Mesenchymal stem cell (in vitro differentiated cells and primary cell): ENCODE measurements at regions not wholly inside any gene's neighbourhood (a gene's known extent, or its start where the extent isn't known, plus 50 kb on each side); places are given as distances from the start of the nearest gene placed in this dataset.

Experiments
- DNase-seq: peaks from one replicate; pipeline ENCODE4 v3.0.0-alpha.2; 2013
- H2AFZ ChIP-seq: one replicate; pipeline ENCODE4 v1.6.1; 2013; ENCODE audit warnings: low read depth, mild to moderate bottlenecking, control low read depth, inconsistent platforms, low read length, moderate library complexity
- H2AK5ac ChIP-seq: 2 replicates; pipeline ENCODE4 v1.6.1; 2013; ENCODE audit warnings: low read length, moderate library complexity, mild to moderate bottlenecking, inconsistent platforms; ENCODE audit not compliant: severe bottlenecking
- H2BK120ac ChIP-seq: one replicate; pipeline ENCODE4 v1.6.1; 2013; ENCODE audit warnings: low read depth, mild to moderate bottlenecking, inconsistent platforms, low read length, moderate library complexity
- H2BK12ac ChIP-seq, 2 experiments: one replicate each; pipeline ENCODE4 v1.6.1; 2013; ENCODE audit warnings: inconsistent platforms in 2 of 2, low read length in 2 of 2, mild to moderate bottlenecking in 2 of 2, moderate library complexity in 2 of 2, control low read depth in 1 of 2
- H2BK15ac ChIP-seq: one replicate; pipeline ENCODE4 v1.6.1; 2013; ENCODE audit warnings: mild to moderate bottlenecking, low read depth, inconsistent platforms; ENCODE audit not compliant: poor library complexity, severe bottlenecking
- H2BK5ac ChIP-seq: 2 replicates; pipeline ENCODE4 v1.6.1; 2013; ENCODE audit warnings: low read depth, mild to moderate bottlenecking, low read length, control low read depth, inconsistent platforms; ENCODE audit not compliant: poor library complexity, severe bottlenecking
- H3K14ac ChIP-seq, 2 experiments: one replicate each; pipeline ENCODE4 v1.6.1; 2013; ENCODE audit warnings: inconsistent platforms in 2 of 2, low read length in 2 of 2, control low read depth in 1 of 2, mild to moderate bottlenecking in 1 of 2, moderate library complexity in 1 of 2
- H3K18ac ChIP-seq, 2 experiments: one replicate each; pipeline ENCODE4 v1.6.1; 2013; ENCODE audit warnings: inconsistent platforms in 2 of 2, low read length in 2 of 2, control low read depth in 1 of 2, low read depth in 1 of 2, mild to moderate bottlenecking in 1 of 2
- H3K23ac ChIP-seq, 2 experiments: one replicate each; pipeline ENCODE4 v1.6.1; 2013; ENCODE audit warnings: inconsistent platforms in 2 of 2, low read length in 2 of 2, mild to moderate bottlenecking in 2 of 2, moderate library complexity in 2 of 2, control low read depth in 1 of 2
- H3K27ac ChIP-seq: 2 replicates; pipeline ENCODE4 v1.5.1; 2013; ENCODE audit warnings: mild to moderate bottlenecking, moderate library complexity, low read length, control low read depth, inconsistent platforms; ENCODE audit not compliant: poor library complexity, severe bottlenecking
- H3K27me3 ChIP-seq, 2 experiments: 2 replicates each; pipeline versions ENCODE4 v1.6.1 to v1.7.0; 2013; ENCODE audit warnings: low read length in 2 of 2, mild to moderate bottlenecking in 2 of 2, moderate library complexity in 2 of 2, control low read depth in 1 of 2, inconsistent platforms in 1 of 2; ENCODE audit not compliant: control insufficient read depth in 1 of 2, insufficient read depth in 1 of 2
- H3K36me3 ChIP-seq, 2 experiments: 2 replicates each; pipeline versions ENCODE4 v1.6.1 to v1.7.0; 2013; ENCODE audit warnings: low read length in 2 of 2, control low read depth in 1 of 2, inconsistent platforms in 1 of 2, low read depth in 1 of 2, mild to moderate bottlenecking in 1 of 2; ENCODE audit not compliant: insufficient read depth in 2 of 2, control insufficient read depth in 1 of 2
- H3K4ac ChIP-seq, 2 experiments: one replicate each; pipeline ENCODE4 v1.6.1; 2013; ENCODE audit warnings: inconsistent platforms in 2 of 2, low read length in 2 of 2, mild to moderate bottlenecking in 2 of 2, moderate library complexity in 2 of 2, control low read depth in 1 of 2, low read depth in 1 of 2
- H3K4me1 ChIP-seq: 2 replicates; pipeline ENCODE4 v1.6.1; 2013; ENCODE audit warnings: low read depth, low read length, control low read depth; ENCODE audit not compliant: control insufficient read depth, insufficient read depth
- H3K4me2 ChIP-seq: 2 replicates; pipeline ENCODE4 v1.6.1; 2013; ENCODE audit warnings: low read length, mild to moderate bottlenecking, inconsistent platforms; ENCODE audit not compliant: poor library complexity, severe bottlenecking
- H3K4me3 ChIP-seq, 2 experiments: 2 replicates each; pipeline versions ENCODE4 v1.5.1 to v1.7.0; 2013; ENCODE audit warnings: low read length in 2 of 2, mild to moderate bottlenecking in 2 of 2, control low read depth in 1 of 2, low read depth in 1 of 2; ENCODE audit not compliant: insufficient read depth in 1 of 2
- H3K79me1 ChIP-seq: replicated peaks from 2 replicates; pipeline ENCODE4 v1.6.1; 2013; ENCODE audit warnings: mild to moderate bottlenecking, control low read depth, low read length, inconsistent platforms; ENCODE audit not compliant: poor library complexity, severe bottlenecking
- H3K9ac ChIP-seq: 2 replicates; pipeline ENCODE4 v1.7.0; 2013; ENCODE audit warnings: mild to moderate bottlenecking, low read length, moderate library complexity
- H3K9me3 ChIP-seq: 2 replicates; pipeline ENCODE4 v1.7.0; 2013; ENCODE audit warnings: mild to moderate bottlenecking, low read length; ENCODE audit not compliant: control insufficient read depth
- H4K8ac ChIP-seq: one replicate; pipeline ENCODE4 v1.6.1; 2013; ENCODE audit warnings: inconsistent platforms, mild to moderate bottlenecking, low read length, moderate library complexity
- H4K91ac ChIP-seq: one replicate; pipeline ENCODE4 v1.6.1; 2013; ENCODE audit warnings: mild to moderate bottlenecking, low read length, inconsistent platforms
- WGBS: methylation state at CpG from one replicate; pipeline ENCODE4 v1.1.7; 2013; ENCODE audit warnings: mixed read lengths; 5-methylcytosine and 5-hydroxymethylcytosine counted together

- no peaks in the 10 kb centered on the region for H3K9me3 ChIP-seq
- H4K8ac ChIP-seq, result no peak overlapping the region
- H2AFZ ChIP-seq, result peak overlapping the region; percentile 63
- no peak overlapping the region for H2AK5ac ChIP-seq
- H3K9ac ChIP-seq, result peak overlapping the region; percentile 6
- H4K91ac ChIP-seq, result no peak overlapping the region
- H3K23ac ChIP-seq, result no peak overlapping the region
- H3K18ac ChIP-seq, result peak overlapping the region in 1 of 2 experiments; percentile 24
- peaks cover 2% of the 10 kb centered on the region for H3K4me1 ChIP-seq
- H2BK12ac ChIP-seq, result no peak overlapping the region
- 24% methylated on average over 6 of the region's 7 CpGs for WGBS
- H3K79me1 ChIP-seq, result no peaks in the 10 kb centered on the region
- no peak overlapping the region for H3K4me3 ChIP-seq
- no peaks in the 10 kb centered on the region for H3K27me3 ChIP-seq
- DNase-seq, result peak; percentile 45
- H3K14ac ChIP-seq, result no peak overlapping the region
- peak overlapping the region; percentile 34 for H3K4me2 ChIP-seq
- no peaks in the 10 kb centered on the region for H3K36me3 ChIP-seq
- no peak overlapping the region for H2BK15ac ChIP-seq
- no peak overlapping the region for H2BK5ac ChIP-seq
- H3K27ac ChIP-seq, result no peak overlapping the region
- no peak overlapping the region for H3K4ac ChIP-seq
- H2BK120ac ChIP-seq, result no peak overlapping the region
These were observed 64.9 kb downstream of the C6orf58 start for GRCh38 chr6:127641905-127642304.
